NCI-H2196 treated with DMSO at 0.1 percent for 48 hours (cell line): ENCODE measurements at regions not wholly inside any gene's neighbourhood (a gene's known extent, or its start where the extent isn't known, plus 50 kb on each side); places are given as distances from the start of the nearest gene placed in this dataset.

Experiments
- DNase-seq: peaks from one replicate; lab custom pipeline; 2025; ENCODE audit not compliant: unreplicated experiment; lab: John Stamatoyannopoulos, UW

DNA sequence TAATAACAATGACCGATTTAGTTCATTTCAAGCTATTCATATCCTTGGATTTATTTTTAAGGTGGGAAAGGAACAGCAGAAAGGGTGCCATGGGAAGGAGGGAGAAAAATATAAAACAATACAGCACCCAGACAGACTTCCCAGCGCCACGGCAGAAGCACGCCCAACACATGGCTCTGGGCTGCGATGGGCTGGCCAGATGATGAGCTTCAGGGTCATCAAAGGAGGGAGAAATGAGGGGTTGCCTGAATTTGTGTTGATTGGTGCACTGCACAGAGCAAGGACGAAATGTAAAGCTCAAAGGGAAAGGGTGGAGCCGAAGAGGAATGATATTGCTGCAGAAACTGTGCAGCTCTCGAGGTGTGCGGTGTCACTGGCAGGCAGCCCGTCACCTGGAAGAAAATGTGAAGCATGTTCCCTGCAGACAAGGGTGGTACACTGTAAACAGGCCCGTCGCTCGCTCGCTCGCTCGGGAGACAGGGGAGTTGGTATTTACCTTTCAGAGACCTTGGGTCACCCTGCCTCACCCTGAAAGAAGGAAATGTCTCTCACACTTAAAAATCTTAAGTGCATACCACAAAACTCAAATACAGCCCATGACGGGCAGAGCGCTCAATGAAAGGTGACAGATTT, 195.5 kb upstream of the CTAGE1 start:
- no peak for DNase-seq

DNA sequence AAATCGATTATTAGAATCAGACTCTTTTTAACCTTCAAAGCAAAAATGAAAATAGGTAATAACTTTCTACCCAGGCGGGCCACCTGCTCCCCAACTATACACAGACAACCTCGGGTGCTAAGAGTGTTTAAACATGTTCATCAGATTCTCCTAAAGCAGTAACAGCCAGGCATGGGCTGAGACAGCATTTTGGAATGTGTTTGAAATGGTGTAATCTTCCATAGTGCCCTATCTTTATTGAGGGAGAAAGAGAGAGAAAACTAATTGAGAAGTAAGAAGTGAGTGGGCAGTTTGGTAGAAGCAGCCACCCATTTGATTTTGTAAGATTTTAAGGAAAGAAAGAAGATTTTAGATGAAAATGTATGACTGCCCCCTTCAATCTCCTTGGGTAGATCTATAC, 196.1 kb upstream of the CTAGE1 start:
- DNase-seq: no peak

DNA sequence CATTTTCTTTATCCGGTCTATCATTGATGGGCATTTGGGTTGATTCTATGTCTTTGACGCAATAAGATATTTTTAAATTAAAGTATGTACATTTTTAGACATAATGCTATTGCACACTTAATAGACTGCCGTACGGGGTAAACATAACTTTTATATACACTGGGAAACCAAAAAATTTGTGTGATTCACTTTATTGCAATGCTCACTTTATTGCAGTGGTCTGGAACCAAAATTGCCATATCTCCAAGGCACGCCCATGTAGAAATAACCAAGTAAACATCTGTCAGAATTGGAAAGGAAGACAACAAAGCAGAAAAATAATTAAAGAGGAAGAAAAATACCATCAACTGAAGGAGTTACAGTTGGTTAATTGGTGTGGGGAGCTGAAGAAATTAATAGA, 205.8 kb upstream of the CTAGE1 start:
- DNase-seq: no peak

DNA sequence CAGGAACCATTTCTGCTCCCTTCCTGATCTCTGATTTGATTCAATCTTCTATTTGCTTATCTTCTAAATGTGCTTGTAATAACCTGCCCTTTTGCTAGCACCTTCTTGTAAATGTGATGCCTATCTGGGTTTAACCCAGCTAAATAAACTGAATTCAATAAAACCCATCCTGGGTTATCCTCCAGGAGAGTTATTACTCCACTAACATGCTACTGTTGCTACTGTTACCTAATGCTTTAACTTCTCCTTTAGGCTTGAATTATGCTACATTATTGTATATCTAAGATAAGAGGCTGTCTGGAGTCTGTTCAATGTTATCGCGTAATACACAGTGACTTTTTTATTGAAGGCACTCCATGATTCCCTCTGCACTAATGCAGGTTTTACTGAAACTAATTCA, 206.5 kb upstream of the CTAGE1 start:
- no peak for DNase-seq

DNA sequence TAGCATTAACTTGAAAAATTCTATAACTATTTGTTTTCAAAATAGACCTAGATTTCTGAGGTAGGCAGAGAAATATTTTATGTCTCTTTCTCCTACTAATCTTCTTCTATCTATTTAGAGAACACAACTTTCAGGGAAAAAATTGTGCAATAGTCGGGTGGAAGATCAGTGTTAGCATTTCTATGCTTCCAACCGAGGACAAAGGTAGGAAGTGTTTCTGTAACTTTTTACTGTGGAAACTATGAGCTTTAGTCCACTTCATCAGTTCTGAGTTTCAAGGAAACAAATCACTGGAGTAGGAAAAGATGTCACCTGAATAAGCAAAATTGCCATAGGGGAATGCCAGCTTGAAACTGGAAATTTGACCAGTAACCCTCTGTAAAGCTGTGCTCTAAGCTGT, 207.7 kb upstream of the CTAGE1 start:
- DNase-seq: no peak

DNA sequence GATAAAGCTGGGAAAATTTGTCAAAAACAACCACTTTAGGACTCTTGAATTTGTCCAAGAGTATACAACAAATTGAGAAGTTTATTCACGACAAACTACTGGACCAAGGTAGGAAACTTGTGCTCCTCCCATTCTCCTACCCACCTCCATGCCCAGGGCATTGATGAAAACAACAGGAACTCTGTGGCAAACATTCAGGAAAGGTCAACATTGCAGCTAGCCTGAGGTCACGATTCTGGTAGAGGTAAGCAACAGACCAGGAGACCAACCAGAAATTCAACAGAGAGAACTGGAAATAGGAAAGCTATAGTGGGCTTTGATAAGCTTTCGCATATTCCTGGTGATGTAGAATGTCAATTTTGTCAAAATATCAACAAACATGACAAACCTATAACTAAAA, 209.1 kb upstream of the CTAGE1 start:
- no peak for DNase-seq

DNA sequence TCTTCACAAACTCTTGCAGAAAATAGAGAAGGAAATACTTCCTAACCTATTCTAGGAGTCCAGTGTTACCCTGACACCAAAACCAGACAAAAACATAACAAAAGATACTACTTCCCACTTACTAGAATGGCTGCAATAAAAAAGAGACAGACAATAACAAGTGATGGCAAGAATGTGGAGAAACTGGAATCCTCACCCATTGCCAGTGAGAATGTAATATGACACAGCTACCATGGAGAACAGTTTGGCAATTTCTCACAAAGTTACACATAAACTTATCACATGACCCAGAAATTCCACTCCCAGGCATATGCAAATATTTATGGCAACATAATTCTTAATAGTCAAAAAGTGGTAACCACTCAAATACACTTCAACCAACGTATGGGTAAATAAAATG, 209.8 kb upstream of the CTAGE1 start:
- DNase-seq: no peak

DNA sequence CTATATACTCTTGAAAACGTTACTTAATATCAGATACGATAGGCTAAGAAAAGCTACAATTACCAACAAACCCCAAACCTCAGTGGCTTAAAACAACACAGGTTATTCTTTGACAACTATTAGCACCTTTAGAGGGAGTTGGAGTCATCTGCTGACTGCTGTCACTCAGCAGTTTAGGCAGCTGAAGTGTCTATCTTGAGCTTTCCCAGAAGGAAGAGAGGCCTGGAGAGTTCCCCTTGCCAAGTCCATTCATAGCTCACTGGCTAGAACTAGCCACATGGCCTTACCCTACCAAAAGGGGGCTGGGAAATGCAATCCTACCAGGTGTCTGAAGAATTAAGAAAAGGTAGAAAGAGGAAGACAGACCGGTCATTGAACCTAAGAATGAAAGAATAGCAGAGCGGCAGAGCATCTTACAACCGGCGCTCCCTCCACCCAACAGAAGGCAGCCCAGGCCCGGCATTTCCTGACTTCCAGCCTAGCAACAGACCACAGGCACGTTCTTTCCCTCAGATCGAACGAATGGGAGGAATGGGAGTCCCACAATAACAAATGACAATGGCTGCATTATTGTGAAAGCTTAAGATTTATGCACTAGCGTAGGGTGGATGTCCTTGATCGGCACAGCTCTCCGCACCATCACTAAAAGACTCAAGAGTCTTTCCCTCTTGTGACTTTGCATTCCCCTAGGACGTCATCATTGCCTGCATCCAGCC, 211.2 kb upstream of the CTAGE1 start:
- no peak for DNase-seq

DNA sequence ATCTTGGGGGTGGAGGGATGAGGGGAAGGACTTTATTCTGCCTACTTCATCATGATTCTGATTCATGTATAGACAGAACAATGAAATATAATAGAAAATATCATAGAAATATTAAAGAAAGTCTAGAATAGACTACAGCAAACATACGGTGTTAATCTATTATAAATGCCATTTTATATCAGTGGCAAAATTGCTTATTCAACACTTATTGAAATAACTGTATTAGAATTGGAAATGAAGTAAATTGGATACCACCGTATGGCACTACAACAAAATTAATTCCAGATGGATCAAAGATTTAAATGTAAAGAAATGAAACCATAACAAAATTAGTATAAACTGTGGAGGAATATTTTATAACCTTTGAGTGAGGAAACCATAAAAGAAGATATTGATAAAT, 213.3 kb upstream of the CTAGE1 start:
- no peak for DNase-seq

DNA sequence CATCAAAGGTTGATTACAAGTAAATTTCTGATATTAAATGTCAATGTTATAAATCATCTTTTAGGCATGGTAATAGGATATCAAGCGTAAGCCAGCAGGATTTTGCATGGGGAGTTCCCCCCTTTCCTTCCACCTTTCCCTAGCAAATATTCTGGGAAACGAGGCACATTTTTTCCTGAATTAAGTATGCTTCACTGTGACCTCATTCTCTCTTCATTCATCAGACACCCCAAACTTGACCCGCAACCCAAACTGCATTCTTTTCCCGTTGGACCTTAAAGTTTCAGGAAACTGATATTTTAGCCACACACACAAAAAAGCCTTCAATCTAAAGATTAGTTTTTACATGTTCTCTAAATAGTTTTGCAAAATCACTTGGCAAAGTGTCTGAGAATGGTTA, 214.5 kb upstream of the CTAGE1 start:
- DNase-seq: no peak

DNA sequence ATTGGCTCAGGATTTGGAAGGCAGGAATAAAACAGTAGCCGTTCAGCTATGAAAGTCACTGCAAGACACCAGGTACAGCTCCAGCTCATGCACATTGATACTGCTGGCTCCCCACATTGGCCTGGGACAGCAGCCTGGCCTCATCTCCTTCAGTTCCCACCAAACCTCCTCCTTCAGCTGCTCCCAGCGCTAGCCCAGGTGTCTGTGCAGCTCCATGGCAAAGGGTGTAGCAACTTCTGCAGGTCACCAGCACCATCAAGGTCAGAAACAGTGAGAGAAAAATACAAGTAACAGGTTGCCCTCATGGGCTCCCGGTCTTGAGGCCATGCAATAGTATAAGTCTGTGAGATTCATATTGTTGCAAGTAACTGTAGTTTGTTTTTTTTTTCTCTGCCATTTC, 216.7 kb upstream of the CTAGE1 start:
- no peak for DNase-seq

DNA sequence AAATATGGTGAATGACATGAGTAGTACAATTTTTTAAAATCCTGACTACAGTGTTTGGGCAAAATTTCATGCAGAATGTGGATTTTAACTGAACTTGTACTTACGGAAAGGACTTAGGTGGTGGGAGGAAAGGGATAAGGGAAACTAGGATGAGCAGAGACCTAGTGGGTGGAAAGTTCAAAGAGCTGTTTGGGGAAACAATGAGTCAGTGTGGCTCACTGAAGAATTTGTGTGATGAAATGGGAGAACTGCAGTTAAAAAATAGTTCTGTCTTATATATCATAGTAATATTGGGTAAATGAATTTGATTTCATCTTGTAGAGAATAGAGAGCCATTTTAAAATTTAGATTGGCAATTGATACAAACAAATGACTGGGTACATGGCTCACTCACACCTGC, 220.1 kb upstream of the CTAGE1 start:
- DNase-seq: no peak

DNA sequence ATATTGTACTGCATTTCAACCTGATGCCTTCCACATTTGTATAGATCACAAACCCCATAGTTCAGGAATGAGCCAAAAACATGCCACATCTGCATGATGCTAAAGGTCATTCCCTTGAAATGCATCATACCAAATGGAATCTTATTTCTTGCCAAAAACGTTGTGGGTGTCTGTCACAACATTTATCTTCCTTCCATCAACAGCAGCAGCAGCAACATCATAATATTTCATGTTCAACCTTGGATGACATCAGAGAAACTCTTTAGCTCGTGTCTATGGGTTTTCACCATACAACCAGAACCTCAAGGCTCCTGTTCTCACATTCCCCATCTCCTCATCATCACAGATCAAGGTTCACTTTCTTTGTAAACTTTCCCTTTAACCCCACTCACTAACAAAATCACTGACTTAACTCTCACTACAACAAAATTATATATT, 221.3 kb upstream of the CTAGE1 start:
- no peak for DNase-seq

DNA sequence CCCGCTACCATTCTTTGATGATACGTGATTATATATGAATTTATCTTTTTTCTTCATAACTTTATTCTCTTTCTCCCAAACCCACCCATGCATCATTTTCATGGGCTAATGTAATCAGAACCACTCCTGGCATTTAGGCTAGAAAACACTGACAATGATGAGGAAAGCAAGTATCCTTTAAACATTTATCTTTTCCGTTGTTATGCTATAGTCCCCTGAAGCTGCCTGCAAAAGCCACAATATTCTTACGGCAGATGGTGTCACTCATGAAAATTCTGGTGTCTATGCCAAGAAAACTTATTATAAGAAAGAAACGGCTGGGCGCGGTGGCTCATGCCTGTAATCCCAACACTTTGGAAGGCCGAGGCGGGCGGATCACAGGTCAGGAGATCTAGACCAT, 221.8 kb upstream of the CTAGE1 start:
- DNase-seq: no peak

DNA sequence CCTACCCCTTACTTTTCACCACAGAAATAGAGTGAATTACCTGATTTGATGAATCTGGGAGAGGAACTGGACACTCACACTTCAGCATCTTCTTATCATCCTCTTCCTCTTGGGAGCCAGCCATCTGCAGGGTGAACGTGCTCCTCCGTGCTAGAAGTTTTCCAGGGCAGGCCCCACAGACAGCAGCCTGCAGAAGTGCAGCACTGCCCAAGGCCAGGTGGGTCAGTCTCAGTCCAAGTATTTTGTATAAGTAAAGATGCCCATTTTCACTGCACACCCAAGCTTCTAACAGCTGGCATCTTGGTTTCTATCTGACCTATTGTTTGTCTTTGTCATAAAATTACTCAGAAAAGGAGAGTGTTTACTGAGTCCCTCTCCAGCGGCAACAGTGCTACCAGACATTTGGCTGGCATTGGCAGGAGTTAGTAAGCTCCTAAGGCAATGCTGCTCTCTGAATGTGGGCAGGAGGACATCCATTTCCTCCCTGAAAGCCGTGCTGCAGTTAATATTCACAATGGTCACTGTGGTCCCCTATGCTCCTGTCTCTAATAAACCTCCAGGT, 222.6 kb upstream of the CTAGE1 start:
- no peak for DNase-seq

DNA sequence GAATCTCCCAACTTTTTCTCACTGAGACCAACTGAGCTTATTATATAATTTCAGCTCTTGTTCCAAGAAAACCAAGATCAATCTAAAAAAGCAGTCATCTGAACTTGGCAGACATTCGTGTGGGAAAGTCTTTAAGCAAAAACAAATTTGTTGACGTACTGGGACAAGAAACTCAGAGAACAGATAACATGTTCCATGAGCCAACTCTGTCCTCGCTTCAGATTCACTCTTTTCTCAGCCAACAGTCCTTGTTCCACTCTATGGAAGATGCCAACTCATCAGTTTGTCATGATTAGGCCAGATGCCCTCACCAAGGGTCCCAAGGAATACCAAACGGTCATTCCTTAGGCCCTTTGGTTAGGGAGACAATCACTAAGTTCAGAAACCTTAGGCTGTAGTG, 224.2 kb upstream of the CTAGE1 start:
- DNase-seq: no peak

DNA sequence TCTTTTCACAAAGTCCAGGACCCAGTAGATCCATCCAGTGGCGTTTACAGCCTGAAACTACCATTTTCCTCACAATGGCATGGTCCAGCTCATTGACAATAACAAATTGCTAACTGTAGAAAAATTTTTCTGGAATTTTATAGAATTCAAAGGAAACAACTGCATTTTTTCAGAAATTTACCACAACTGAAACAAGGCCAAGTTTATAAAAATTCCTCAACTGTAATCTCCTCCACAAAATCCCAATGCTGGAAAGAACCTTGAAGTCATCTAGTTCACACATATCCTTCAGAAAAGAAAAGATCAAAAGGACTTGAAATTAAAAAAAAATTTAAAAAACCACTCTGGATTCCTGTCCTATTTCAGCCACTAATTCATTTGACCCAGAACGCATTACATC, 226.0 kb upstream of the CTAGE1 start:
- DNase-seq: no peak

DNA sequence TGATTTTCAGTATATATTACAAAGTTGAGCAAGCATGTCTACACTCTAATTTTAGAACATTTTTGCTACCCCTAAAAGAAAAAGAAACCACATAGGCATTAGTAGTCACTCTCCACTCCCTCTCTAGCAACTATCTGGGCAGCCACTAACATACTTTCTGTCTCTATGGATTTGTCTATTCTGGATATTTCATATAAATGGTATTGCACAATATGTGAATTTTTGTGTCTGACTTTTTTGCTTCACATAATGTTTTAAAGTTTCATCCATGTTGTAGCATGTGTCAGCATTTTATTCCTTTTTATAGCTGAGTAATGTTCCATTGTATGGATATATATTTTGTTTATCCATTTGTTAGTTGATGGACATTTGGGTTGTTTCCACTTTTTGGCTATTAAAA, 232.5 kb upstream of the CTAGE1 start:
- no peak for DNase-seq

DNA sequence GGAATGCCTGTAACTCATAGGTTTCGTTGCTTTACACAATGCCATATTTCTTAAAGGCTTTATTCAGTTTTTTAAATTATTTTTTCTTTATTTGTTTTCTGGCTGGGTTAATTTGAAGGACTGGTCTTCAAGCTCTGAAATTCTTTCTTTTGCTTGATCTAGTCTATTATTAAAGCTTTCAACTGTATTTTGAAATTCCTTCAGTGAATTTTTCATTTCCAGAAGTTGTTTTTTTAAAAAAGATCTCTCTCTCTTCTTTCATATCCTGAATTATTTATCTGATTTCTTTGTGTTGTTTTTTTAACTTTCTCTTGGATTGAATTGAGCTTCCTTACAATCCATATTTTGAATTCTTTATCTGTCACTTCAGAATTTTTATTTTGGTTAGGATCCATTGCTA, 239.9 kb upstream of the CTAGE1 start:
- DNase-seq: no peak

DNA sequence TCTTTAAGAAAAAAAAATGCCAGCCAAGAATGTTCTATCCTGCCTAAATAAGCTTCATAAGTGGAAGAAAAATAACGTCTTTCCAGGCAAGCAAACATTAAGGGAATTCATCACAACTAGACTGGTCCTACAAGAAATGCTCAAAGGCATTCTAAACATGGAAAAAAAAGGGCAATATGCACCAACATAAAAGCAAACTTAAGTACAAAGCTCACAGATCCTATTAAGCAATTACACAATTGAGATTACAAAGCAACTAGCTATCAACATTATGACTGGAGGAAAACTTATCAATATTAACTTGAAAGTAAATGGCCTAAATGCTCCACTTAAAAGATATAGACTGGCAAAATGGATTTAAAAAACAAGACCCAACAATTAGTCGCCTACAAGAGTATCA, 240.6 kb upstream of the CTAGE1 start:
- no peak for DNase-seq

DNA sequence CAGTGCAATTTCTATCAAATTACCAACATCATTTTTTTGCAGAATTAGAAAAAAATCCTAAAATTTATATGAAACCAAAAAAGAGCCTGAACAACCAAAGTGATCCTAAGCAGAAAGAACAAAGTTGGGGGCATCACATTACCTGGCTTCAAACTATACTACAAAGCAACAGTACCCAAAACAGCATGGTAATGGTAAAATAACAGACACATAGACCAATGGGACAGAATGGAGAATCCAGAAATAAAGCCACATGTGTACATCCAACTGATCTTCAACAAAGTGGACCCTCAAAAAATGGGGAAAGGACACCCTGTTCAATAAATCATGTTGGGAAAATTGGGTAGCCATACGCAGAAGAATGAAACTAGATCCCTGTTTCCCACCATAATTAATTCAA, 245.7 kb upstream of the CTAGE1 start:
- DNase-seq: no peak

DNA sequence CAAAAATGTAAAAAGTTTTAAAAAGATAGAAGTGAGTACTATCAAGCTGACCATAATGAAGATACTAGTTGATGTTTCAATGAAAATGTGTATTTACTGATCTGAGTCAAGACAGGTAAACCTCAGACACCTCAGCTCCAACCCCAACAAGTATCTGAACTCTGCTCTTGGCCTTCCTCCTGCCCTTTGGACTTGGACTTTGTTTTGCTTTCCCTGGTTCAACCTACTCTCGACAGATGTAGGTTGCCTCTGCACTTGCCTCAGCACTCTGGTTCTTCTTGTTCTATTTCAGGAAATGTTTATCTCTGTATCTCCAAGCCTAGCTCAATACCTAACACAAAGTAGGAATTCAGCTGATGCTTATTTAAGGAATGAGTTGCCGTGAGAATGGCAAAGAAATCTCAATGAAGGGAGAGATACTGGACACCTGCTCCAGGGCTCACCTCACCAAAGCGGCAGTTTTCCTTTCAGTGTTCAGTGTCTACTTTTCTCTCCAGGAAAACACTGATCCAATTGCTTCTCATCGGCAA, 248.8 kb upstream of the CTAGE1 start:
- DNase-seq: no peak

DNA sequence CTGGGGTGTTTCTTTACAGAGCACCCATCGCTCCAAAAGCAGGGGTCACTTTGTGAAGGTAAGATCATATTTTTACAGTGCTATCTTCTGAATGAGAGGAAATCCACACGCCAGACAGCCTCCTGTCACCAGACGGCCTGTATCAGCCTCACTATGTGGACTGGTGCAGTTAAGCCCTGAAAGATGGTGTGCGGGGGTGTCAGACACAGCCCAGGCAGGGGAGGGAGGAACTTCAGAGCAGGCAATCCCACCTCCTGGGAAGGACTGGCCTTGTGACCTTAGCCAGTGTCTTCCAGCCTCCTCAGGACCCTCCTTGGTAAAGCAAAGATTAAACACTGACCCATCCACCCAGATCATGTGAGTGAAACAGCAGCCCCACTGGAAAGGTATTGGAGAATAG, 249.4 kb upstream of the CTAGE1 start:
- DNase-seq: no peak
